Fibroblast of the aortic adventitia (primary cell): ENCODE measurements at regions not wholly inside any gene's neighbourhood (a gene's known extent, or its start where the extent isn't known, plus 50 kb on each side); places are given as distances from the start of the nearest gene placed in this dataset.

Experiments
- DNase-seq: peaks from one replicate; pipeline ENCODE4 v3.0.0-alpha.2; 2010; ENCODE audit warnings: low read depth
- H3K4me3 ChIP-seq: 2 replicates; pipeline ENCODE4 v1.5.1; 2011; ENCODE audit warnings: low read depth, mild to moderate bottlenecking, control low read depth, low read length, moderate library complexity
- CTCF ChIP-seq: IDR thresholded peaks from 2 replicates; pipeline ENCODE4 v1.5.1; 2011; ENCODE audit warnings: mild to moderate bottlenecking, low read length, control low read depth, inconsistent platforms; ENCODE audit not compliant: insufficient read depth

DNA sequence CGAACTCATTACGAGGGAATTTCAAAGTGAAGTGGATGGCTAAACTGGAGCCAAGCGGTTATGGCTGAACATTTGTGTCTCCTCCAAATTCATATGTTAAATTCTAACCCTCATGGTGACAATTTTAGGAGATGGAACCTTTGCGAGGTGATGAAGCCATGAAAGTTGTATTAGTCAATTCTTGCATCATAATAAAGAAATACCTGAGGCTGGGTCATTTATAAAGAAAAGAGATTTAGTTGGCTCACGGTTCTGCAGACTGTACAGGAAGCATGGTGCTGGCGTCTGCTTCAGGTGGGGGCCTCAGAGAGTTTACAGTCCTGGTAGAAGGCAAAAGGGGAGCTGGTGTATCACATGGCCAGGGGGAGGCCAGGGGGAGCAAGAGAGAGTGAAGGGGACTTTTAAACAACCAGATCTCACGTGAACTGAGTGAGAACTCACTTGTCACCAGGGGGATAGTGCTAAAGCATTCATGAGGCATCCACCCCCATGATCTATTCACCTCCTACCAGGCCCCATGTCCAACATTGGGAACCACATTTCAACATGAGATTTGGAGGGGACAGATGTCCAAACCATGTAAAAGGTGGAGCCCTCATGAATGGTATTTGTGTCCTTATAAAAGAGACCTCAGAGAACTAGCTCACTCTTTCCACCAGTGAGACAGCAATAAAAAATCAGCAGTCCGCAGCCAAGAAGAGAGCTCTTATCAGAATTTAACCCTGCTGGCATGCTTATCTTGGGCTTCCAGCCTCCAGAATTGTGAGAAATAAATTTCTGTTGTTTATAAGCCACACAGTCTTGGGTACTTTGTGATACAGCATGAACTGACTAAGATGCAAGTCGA is 143.4 kb downstream of the MTRR start:
- no peak for DNase-seq
- no peak for TF ChIP-seq CTCF
- H3K4me3 ChIP-seq: no peak overlapping the region

GRCh38 chr5:8013948-8014710 is 145.2 kb downstream of the MTRR start:
- DNase-seq: no peak
- no peak for TF ChIP-seq CTCF

DNA sequence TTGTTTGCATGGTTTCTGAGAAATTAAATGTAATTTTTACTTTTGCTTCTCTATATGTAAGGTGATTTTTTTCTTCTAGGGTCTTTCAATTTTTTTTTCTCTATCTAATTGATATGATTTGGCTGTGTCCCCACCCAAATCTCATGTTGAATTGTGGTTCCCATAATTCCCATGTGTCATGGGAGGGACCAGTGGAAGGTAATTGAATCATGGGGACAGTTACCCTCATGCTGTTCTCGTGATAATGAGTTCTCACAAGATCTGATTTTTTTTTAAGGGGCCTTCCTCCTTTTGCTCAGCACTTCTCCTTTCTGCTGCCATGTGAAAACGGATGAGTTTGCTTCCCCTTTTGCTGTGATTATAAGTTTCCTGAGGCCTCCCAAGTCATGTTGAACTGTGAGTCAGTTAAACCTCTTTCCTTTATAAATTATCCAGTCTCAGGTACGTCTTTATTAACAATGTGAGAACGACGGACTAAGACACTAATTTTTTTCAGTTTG is 150.8 kb downstream of the MTRR start:
- no peak for DNase-seq
- no peak overlapping the region for H3K4me3 ChIP-seq
- TF ChIP-seq CTCF: no peak

More at GRCh38 chr5:8013948-8014710, 145.2 kb downstream of the MTRR start:
- H3K4me3 ChIP-seq: no peak overlapping the region

- H3K4me3 ChIP-seq: no peak overlapping the region
- no peak for DNase-seq
- no peak for TF ChIP-seq CTCF
These were observed 152.0 kb downstream of the MTRR start for GRCh38 chr5:8020861-8021514.

- DNase-seq: no peak
- H3K4me3 ChIP-seq: no peak overlapping the region
- TF ChIP-seq CTCF: no peak
These were observed 159.3 kb downstream of the MTRR start for GRCh38 chr5:8028243-8028642.

DNA sequence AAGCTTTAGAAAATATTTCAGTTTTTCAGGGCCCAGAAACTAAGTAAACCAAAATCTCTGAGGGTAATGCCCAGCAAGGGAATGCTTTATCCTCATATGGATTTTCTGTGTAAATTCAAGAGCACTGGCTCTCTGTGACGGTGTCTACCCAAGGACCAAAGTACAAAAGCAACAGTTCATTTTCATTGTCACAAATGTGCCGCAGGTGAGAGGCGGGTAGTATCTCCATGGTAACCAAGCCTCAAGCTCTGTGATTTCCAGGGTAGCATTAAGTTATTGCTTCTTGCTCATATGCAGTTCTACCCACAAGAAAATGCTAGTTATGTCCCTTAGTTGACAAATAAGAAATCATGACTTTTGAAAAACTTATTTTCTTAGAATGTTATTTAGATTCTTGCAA is 164.3 kb downstream of the MTRR start:
- DNase-seq: no peak
- no peak for TF ChIP-seq CTCF
- H3K4me3 ChIP-seq: no peak overlapping the region
